ENCODE measurements at regions not wholly inside any gene's neighbourhood (a gene's known extent, or its start where the extent isn't known, plus 50 kb on each side); places are given as distances from the start of the nearest gene placed in this dataset.
"Not testable (repeated sequence)": the region's sequence is repeated elsewhere in the genome, so short reads cannot be mapped to it uniquely, and the experiment has no call there.

- no peak for DNase-seq (ENCODE audit: low spot score)
These were observed 350.6 kb upstream of the RUNX1 start for GRCh38 chr21:35399706-35400105.

- no peak for DNase-seq (ENCODE audit: low spot score)
These were observed 350.0 kb upstream of the RUNX1 start for GRCh38 chr21:35399002-35399530.

DNA sequence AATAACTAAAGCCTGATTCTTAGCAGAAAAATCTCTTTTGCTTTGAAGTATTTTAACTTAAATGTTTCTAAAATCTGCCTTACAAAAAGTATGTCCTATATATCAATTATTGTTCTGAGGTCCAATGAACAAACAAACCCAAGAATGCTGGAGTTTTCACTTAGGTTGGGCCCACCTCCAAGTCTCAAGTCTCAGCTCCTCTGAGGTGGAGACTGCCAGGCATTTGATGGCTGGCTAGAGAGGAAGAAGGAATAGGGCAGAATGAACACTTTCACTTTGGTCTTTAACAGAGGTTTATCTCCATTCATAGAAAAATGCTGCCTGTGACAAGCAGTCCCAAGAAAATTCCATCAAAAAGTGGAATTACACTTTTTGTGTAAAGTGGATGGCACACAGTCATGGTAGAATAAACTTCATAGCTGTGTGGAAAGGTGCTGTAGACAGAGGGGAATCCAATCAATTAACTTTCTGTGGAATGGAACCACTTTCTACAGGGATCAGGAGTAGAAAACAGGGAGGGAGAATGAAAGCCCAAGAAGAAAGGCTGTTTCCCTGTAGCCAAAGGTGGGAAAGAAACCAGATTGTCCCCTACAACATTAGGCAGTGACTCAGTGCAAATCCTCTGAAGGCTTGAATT, 349.4 kb upstream of the RUNX1 start:
- no peak for DNase-seq (ENCODE audit: low spot score)

GRCh38 chr21:35397781-35398180, 348.7 kb upstream of the RUNX1 start:
- DNase-seq (ENCODE audit: low spot score) = no peak

DNA sequence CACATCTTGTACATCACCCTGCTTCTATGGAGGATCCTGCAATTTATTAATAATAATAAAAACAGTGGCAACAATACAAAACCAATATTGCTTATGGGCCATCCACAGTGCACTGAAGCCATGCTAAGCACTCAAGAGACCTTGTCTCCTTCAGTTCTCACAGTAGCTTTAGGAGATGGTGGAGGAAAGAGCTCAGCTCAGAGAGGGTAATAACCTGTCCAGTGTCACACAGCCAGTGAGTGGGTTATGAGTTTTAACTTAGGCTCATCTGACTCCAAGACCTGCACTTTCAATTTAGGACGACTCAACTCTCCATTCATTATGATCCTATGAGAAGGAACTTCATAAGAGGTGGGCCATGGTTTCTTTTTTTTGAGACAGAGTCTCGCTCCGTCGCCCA, 347.6 kb upstream of the RUNX1 start:
- no peak for DNase-seq (ENCODE audit: low spot score)

GRCh38 chr21:35395728-35396127, 346.6 kb upstream of the RUNX1 start:
- DNase-seq (ENCODE audit: low spot score) = no peak

DNA sequence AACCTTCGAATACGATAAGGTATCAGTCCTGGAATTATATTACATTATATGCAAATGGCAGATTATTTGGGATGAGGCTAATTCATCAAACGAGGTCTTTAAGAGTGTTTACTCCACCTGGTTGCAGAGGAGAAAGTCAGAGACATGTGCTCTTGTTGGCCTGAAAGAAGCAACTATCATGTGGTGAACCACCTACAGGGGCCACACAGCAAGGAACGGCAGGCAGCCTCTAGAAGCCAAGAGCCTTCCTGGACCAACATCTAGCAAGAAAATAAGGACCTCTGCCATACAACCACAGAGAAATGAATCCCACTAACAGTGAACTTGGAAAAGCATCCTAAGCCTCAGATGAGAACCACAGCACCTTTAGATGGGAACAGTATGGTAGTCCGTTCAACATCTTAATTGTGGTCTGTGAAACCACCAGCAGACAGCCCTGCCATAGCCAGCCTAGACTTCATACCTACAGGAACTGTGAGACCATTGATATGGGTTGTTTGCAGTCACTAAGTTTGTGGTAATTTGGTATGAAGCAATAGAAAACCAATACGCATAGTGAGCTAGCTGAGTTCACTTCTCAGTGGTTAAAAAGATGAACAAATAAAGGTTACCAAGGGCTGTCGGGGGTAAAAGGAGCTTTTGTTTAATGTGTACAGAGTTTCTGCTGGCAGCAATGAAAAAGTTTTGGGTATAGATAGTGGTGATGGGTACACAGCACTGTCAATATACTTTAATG, 345.7 kb upstream of the RUNX1 start:
- DNase-seq (ENCODE audit: low spot score) = no peak

GRCh38 chr21:35394049-35394448, 344.9 kb upstream of the RUNX1 start:
- no peak for DNase-seq (ENCODE audit: low spot score)

DNA sequence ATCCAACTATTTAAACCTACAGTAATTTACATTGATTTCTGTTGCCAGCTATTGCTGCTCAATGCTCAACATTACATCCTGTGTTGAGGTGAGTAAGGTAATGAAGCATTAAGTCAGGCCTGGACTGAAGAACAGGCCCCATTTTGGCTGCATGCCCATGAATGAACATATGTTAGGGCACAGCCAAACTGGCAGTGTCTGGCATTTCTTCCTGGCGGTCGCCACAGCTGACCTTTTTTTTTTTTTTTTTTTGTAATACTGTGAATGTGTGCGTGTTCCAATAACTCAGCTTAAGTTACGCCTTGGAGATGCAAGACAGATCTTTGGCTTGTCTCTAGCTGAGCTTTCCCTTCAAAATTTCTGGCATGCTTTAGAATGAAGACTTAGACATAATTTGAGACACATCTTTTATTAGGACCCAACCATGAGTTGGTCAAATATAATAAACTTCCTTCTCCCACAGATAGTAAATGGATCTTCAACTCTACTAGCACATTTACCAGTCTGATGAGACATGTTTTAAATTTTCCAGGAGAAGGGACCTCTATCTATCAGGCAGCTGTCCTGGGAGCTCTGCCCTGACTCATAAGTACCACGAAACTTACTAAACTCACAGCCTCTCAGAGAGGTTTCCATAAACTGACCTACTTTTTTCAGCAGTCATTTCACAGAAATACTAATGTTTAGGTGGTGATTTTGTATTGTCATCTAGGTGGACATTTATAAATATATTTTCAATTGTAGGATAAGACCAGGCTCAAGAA, 341.1 kb upstream of the RUNX1 start:
- DNase-seq (ENCODE audit: low spot score) = no peak

DNA sequence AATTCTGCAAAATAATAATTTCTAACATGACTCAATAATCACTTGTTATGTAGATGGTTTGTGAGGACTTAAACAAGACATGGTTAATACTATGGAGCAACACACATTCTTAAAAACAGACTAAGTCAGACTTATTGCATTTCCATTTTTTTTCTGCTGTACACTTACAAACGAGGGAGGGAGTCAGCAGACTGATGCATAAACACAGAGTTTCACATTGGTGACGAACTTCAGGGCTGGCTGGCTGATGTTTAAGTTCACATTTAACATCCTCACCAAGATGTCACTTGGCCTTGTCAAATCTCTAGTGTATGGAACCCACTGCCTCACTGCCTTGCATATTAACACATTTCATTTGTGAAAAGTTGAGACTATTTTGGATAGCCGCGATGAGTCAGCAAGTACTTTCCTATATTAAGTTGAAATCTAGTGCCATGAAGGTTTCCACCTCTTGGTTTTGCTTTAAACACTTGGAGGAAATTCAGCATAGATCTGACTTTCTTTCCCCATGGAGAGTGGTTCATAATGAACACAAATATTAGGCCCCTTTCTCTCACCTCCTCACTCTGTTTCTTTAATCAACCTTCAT, 337.5 kb upstream of the RUNX1 start:
- DNase-seq (ENCODE audit: low spot score) = no peak

- no peak for DNase-seq (ENCODE audit: low spot score)
These were observed 335.3 kb upstream of the RUNX1 start for GRCh38 chr21:35384375-35384774.

DNA sequence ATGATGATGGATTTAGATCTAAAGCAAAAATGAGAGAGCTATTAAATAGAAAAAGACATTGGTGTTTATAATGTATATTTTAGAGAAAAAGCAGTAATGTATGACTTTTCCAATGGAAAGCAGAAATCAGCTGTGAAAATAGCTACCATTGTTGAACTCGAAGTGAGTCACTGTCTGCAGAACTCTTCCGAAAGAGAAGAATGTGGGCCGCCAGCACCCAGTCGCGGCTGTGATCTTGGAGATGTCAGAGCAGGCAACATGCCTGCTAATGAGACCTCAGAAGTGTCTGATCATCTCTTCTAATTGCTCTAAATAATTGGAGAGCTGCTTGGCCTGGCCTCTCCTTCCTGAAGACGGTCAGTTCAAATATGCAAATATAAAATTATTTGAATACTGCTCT, 333.6 kb upstream of the RUNX1 start:
- no peak for DNase-seq (ENCODE audit: low spot score)

DNA sequence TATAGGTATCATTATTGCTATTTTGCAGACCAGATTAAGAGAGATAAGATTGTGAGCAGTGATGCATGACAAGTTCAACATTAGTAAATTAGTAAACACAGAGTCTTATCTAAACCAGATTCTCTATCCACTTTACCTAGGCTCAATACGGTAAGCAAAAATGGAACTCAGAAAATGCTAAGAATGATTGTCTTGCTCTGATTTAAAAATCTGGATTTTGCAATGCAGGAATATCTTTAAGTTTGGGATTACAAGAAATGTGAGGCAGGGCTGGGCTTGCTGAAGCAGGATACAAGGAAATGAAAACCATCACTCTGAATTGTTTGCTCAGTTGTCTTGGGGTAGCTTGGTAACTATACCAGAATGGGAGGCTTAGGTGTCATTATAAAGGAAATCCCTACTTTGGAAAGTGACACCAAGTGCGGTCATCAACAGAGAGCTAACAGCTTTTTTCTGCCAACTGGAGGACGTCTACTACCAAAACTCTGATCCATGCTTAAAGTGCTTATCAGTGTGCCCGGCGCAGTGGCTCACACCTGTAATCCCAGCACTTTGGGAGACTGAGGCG, 332.7 kb upstream of the RUNX1 start:
- DNase-seq (ENCODE audit: low spot score) = no peak

GRCh38 chr21:35380304-35380703, 331.2 kb upstream of the RUNX1 start:
- DNase-seq (ENCODE audit: low spot score) = not testable (repeated sequence)

DNA sequence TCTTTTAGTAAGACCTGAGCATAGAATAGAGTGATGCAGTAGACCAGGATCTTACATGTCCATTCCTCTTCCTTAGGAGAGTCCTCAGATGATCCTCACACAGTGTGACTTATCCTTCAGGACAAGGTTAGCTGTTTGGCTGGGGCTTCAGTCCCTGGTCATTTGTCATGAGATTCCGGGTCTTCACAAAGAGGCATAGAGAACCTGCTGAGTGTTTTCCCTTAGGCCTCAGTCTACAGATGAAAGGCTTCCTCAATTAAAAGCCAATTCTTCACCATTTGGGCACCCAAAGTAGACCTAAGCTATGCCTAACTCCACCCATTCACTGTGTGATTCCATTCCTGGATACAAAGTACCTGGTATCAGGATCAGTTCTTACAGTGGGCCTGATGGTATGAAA, 329.8 kb upstream of the RUNX1 start:
- DNase-seq (ENCODE audit: low spot score) = no peak

DNA sequence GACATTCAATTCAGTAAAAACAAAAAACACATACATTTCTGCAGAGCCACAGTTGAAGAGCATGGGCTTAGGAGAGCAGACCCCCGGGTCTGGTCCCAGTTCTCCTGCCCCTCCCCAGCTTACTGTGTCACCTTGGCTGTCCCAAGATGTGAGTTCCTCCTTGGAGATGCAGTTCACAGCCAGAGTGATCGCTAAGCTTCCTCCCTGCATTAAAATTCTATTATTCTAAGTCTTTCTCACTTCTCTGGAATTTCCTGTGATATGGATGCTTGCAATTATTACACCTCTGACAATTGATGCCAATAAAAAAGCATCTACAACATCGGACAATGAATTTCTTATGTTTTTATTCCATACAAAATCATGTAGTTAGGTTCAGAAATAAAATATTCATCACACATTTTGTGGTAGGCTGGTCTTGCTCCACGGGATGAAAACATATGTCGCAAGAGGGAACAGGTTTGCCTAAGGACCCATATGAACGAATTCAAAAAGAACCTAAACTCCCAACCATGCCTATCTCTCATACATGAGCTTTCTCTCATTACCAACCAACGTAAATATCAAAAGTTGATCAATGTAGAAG, 328.5 kb upstream of the RUNX1 start:
- DNase-seq (ENCODE audit: low spot score) = no peak

GRCh38 chr21:35376406-35377135, 327.5 kb upstream of the RUNX1 start:
- DNase-seq (ENCODE audit: low spot score) = no peak

DNA sequence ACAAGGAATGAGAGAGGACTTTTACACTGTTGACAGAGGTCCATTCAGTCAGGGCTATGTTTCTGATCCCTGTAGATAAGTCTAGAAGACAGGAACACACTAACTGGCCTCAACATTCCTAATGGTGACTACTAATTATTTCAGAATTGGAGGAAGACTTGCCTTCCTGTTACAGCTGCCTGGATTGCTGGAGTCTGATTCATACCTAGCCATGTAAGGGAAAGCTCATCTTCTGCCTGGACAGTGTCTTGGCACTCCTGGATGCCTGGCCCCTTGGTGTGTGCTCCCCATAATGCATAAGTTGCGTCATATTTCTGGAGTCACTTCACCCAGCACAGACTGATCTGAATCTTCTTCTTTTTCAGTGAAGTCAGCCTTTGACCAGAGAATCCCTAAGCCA, 326.0 kb upstream of the RUNX1 start:
- no peak for DNase-seq (ENCODE audit: low spot score)

DNA sequence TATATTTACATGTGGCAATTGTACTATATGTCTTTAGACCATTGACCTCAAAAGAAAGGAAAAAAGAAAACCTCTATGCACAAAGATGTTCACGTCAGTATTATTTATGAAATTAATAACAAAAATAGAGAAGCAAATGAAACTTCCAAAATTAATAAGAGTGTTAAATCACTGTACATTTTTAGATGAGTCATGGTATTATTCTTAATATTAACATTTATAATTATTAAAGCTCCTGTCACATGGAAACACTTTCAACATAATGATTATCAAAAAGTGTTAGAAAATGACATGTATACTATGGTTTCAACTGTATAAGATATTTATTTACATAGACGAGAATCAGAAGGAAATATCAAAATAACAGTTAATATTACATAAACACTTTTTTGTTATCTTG, 324.9 kb upstream of the RUNX1 start:
- DNase-seq (ENCODE audit: low spot score) = no peak

- DNase-seq (ENCODE audit: low spot score) = no peak
These were observed 323.1 kb upstream of the RUNX1 start for GRCh38 chr21:35372201-35372600.

GRCh38 chr21:35370671-35371070, 321.6 kb upstream of the RUNX1 start:
- no peak for DNase-seq (ENCODE audit: low spot score)

Measured in CD4-positive, alpha-beta T cell treated with Interleukin-2 at 100 ng/mL for 4 hours (primary cell).